PC-9 (cell line): ENCODE measurements at regions not wholly inside any gene's neighbourhood (a gene's known extent, or its start where the extent isn't known, plus 50 kb on each side); places are given as distances from the start of the nearest gene placed in this dataset.

Source experiments
- BruUV-seq: library from RNA; stranded (reverse); fragments of 400-500 nt; replicated peaks from 2 replicates; lab custom pipeline; 2021; lab: Mats Ljungman, UMichigan
- CTCF ChIA-PET: fragments of 300-600 bp; sonication (Branson Sonifier 250); formaldehyde crosslinking; loops from one replicate; lab custom pipeline; 2022; ENCODE audit warnings: antibody characterized with exemption; lab: Charles Lee
- POLR2A ChIA-PET: fragments of 300-600 bp; sonication (Branson Sonifier 250); formaldehyde crosslinking; loops from one replicate; lab custom pipeline; 2022; ENCODE audit warnings: antibody characterized with exemption; ENCODE audit not compliant: unreplicated experiment; lab: Charles Lee
- DNase-seq, 2 experiments: peaks; one replicate each; pipeline versions ENCODE4 v3.0.0 to v3.0.0-alpha.2; 2015 to 2022; ENCODE audit warnings: mixed read lengths in 1 of 2
- H2AFZ ChIP-seq: fragments of 200-600 bp; sonication (generic); 2 replicates; pipeline ENCODE4 v1.8.1; 2017; ENCODE audit warnings: antibody characterized with exemption
- H3F3A ChIP-seq: fragments of 200-600 bp; sonication (generic); 2 replicates; pipeline ENCODE4 v1.8.1; 2017; ENCODE audit warnings: antibody characterized with exemption, mild to moderate bottlenecking, low read depth; ENCODE audit not compliant: insufficient read depth
- H3K27ac ChIP-seq: fragments of 200-600 bp; sonication (generic); 2 replicates; pipeline ENCODE4 v1.6.1; 2016; ENCODE audit warnings: mixed run types
- H3K27me3 ChIP-seq: fragments of 200-600 bp; sonication (generic); 2 replicates; pipeline ENCODE4 v1.6.1; 2016; ENCODE audit warnings: low read depth, mixed run types; ENCODE audit not compliant: insufficient read depth
- H3K36me3 ChIP-seq: fragments of 200-600 bp; sonication (generic); 2 replicates; pipeline ENCODE4 v1.6.1; 2016; ENCODE audit warnings: low read depth, mixed run types
- H3K4me1 ChIP-seq: fragments of 200-600 bp; sonication (generic); replicated peaks from 2 replicates; pipeline ENCODE4 v1.6.1; 2016; ENCODE audit warnings: mixed run types; ENCODE audit not compliant: insufficient read depth
- H3K4me2 ChIP-seq: fragments of 200-600 bp; sonication (generic); 2 replicates; pipeline ENCODE4 v1.6.1; 2017; ENCODE audit warnings: mixed run types
- H3K4me3 ChIP-seq: fragments of 200-600 bp; sonication (generic); 2 replicates; pipeline ENCODE4 v1.6.1; 2016; ENCODE audit warnings: mixed run types
- H3K79me2 ChIP-seq: fragments of 200-600 bp; sonication (generic); 2 replicates; pipeline ENCODE4 v1.6.1; 2017; ENCODE audit warnings: low read depth, mixed run types
- H3K9me2 ChIP-seq: fragments of 200-600 bp; sonication (generic); 2 replicates; pipeline ENCODE4 v1.8.1; 2017; ENCODE audit warnings: mild to moderate bottlenecking; ENCODE audit not compliant: insufficient read depth
- H3K9me3 ChIP-seq: fragments of 200-600 bp; sonication (generic); 2 replicates; pipeline ENCODE4 v1.8.1; 2016; ENCODE audit warnings: low read depth; ENCODE audit not compliant: insufficient read depth
- H4K20me1 ChIP-seq: fragments of 200-600 bp; sonication (generic); 2 replicates; pipeline ENCODE4 v1.8.1; 2017; ENCODE audit not compliant: insufficient read depth
- CTCF ChIP-seq: fragments of 200-600 bp; sonication (generic); conservative IDR thresholded peaks from 2 replicates; pipeline ENCODE4 v1.6.1; 2017; ENCODE audit warnings: mixed run types, antibody characterized with exemption, mild to moderate bottlenecking, moderate library complexity
- EZH2 ChIP-seq: fragments of 200-600 bp; sonication (generic); IDR thresholded peaks from 2 replicates; pipeline ENCODE4 v1.8.0; 2017; ENCODE audit warnings: antibody characterized with exemption, low read depth
- intact Hi-C: fragments of 100-400 bp; cut with micrococcal nuclease; formaldehyde crosslinking; loops from one replicate; pipeline ENCODE4 v1.10.0; 2022; ENCODE audit not compliant: unreplicated experiment

GRCh38 chr3:67311440-67311839 lies 313.3 kb downstream of the KBTBD8 start:
- intact Hi-C loops = no loop called here
- H3K9me2 ChIP-seq = no peaks in the 10 kb centered on the region
- no peaks in the 10 kb centered on the region for H4K20me1 ChIP-seq
- H3K4me2 ChIP-seq = no peak overlapping the region
- H3K9me3 ChIP-seq = no peaks in the 10 kb centered on the region
- no peak overlapping the region for H3K4me3 ChIP-seq
- CTCF ChIA-PET = no interaction called here
- H2AFZ ChIP-seq = no peak overlapping the region
- no peak for DNase-seq
- POLR2A ChIA-PET = no interaction called here
- no TSS peak for BruUV-seq
- H3K27me3 ChIP-seq = 0 out of 2 replicates have a peak, but pooled peaks cover 8% of the 10 kb centered on the region
- no peaks in the 10 kb centered on the region for H3F3A ChIP-seq
- no peak for TF ChIP-seq EZH2
- H3K79me2 ChIP-seq = no peaks in the 10 kb centered on the region
- H3K4me1 ChIP-seq = no peaks in the 10 kb centered on the region
- no peaks in the 10 kb centered on the region for H3K36me3 ChIP-seq
- H3K27ac ChIP-seq = no peak overlapping the region

DNA sequence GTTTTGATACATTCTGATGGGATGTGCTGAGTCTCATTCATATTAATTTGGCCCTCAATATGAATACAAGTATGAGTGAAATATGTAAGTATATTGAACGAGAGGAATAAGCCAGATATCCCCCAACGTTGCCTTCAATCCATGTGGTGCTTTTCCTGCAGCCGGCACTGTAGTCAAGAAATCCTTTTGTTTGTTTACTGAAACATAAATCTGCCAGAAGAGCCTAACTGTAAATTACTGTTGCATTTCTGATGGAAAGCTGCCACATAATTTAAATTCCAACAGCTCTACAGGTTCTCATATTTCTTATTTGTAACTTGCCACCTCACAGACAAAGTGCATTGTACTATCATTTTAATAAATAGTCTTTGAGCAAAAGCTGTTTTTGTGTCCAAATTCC lies 314.0 kb downstream of the KBTBD8 start:
- POLR2A ChIA-PET = no interaction called here
- BruUV-seq = no TSS peak
- no peak overlapping the region for H3K4me2 ChIP-seq
- CTCF ChIA-PET = no interaction called here
- intact Hi-C loops = no loop called here
- H4K20me1 ChIP-seq = no peaks in the 10 kb centered on the region
- no peaks in the 10 kb centered on the region for H3F3A ChIP-seq
- H3K4me3 ChIP-seq = no peak overlapping the region
- no peaks in the 10 kb centered on the region for H3K4me1 ChIP-seq
- 0 out of 2 replicates have a peak, but pooled peaks cover 8% of the 10 kb centered on the region for H3K27me3 ChIP-seq
- no peak for TF ChIP-seq CTCF
- no peak for TF ChIP-seq EZH2
- no peaks in the 10 kb centered on the region for H3K9me2 ChIP-seq
- H3K36me3 ChIP-seq = no peaks in the 10 kb centered on the region
- H3K9me3 ChIP-seq = no peaks in the 10 kb centered on the region
- DNase-seq = no peak
- no peak overlapping the region for H3K27ac ChIP-seq
- no peak overlapping the region for H2AFZ ChIP-seq
- no peaks in the 10 kb centered on the region for H3K79me2 ChIP-seq

DNA sequence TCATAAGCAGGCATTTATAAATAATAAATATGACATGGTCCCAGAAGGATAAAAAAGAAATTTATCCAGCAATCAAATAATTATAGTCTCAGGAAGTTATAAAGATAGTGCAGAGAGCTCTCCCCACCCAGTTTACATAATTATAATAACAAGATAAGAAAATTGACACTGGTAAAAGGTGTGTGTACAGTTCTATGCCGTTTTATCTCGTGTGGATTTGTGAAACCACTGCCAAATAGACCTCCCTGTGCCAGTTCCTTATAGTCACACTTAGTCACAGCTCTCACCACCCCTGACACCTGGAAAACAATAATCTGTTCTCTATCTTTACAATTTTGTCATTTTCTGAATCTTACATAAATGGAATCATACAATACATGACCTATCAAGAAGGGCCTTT lies 320.1 kb downstream of the KBTBD8 start:
- Histone ChIP-seq H3K4me3 (no peak overlapping the region), H4K20me1 (no peaks in the 10 kb centered on the region), H3K4me1 (no peaks in the 10 kb centered on the region), H3K27ac (no peak overlapping the region), H2AFZ (no peak overlapping the region), H3K36me3 (no peaks in the 10 kb centered on the region), H3K9me3 (no peaks in the 10 kb centered on the region), H3K79me2 (no peaks in the 10 kb centered on the region), H3K4me2 (no peak overlapping the region), H3F3A (no peaks in the 10 kb centered on the region), H3K9me2 (no peaks in the 10 kb centered on the region), H3K27me3 (0 out of 2 replicates have a peak, but pooled peaks cover 8% of the 10 kb centered on the region)
- no peak for DNase-seq
- no TSS peak for BruUV-seq
- intact Hi-C loops = no loop called here
- POLR2A ChIA-PET = no interaction called here
- TF ChIP-seq CTCF (no peak), EZH2 (no peak)
- CTCF ChIA-PET = no interaction called here

DNA sequence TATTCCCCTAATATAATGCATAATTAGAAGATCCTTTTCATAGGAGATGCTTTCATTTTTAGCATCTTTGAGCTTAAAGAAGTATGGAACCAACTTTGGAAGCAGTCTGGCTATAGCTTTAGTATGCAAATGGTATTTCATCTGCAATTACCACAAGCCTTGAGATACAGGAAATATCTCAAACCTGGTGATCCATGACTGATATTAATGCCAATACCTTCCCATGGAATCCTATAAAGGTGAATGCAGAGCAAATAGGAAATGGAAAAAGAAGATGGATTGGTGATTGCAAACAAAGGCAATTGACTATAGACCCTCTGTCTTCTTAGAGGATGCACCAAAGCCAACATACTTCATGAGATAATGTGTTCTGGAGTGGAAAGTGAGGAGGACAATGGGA lies 326.4 kb downstream of the KBTBD8 start:
- no peaks in the 10 kb centered on the region for H3F3A ChIP-seq
- no peak overlapping the region for H3K4me3 ChIP-seq
- no peak overlapping the region for H2AFZ ChIP-seq
- H3K4me2 ChIP-seq = no peak overlapping the region
- no TSS peak for BruUV-seq
- no peaks in the 10 kb centered on the region for H4K20me1 ChIP-seq
- CTCF ChIA-PET = no interaction called here
- H3K9me3 ChIP-seq = no peaks in the 10 kb centered on the region
- no peak overlapping the region for H3K27ac ChIP-seq
- H3K4me1 ChIP-seq = no peaks in the 10 kb centered on the region
- no peak for TF ChIP-seq CTCF
- no peak for TF ChIP-seq EZH2
- intact Hi-C loops = no loop called here
- POLR2A ChIA-PET = no interaction called here
- no peak for DNase-seq
- no peaks in the 10 kb centered on the region for H3K27me3 ChIP-seq
- H3K79me2 ChIP-seq = no peaks in the 10 kb centered on the region
- no peaks in the 10 kb centered on the region for H3K9me2 ChIP-seq
- no peaks in the 10 kb centered on the region for H3K36me3 ChIP-seq
